K562 (cell line): ENCODE measurements at regions not wholly inside any gene's neighbourhood (a gene's known extent, or its start where the extent isn't known, plus 50 kb on each side); places are given as distances from the start of the nearest gene placed in this dataset.
A peak's percentile ranks its signal among the peaks of the same experiment; 100 is the strongest.

Source experiments
- ATAC-seq: fragments of 200-7000 bp; cut with Tn5 transposase; 3 replicates; pipeline ENCODE4 v1.9.1; 2020; ENCODE audit warnings: moderate library complexity
- BruUV-seq: library from RNA; stranded (reverse); fragments of 400-500 nt; replicated peaks from 2 replicates; lab custom pipeline; 2021; lab: Mats Ljungman, UMichigan
- CTCF ChIA-PET: fragments of 300-600 bp; formaldehyde crosslinking; extraction: SDS; loops from one replicate; lab custom pipeline; 2021; ENCODE audit warnings: low intra/inter-chr PET ratio; lab: Yijun Ruan, JAX
- POLR2A ChIA-PET: fragments of 300-600, 350-650 bp; sonication (Branson Sonifier 250); formaldehyde crosslinking; extraction: SDS; loops from one replicate; lab custom pipeline; 2021; ENCODE audit warnings: antibody characterized with exemption, inconsistent platforms; lab: Yijun Ruan, JAX
- DNase-seq, 4 experiments: peaks; one replicate each; pipeline versions ENCODE4 v3.0.0 to v3.0.0-alpha.2; 2011 to 2018; ENCODE audit warnings: low spot score in 3 of 4, mixed read lengths in 3 of 4; ENCODE audit errors: extremely low read depth in 1 of 4
- FAIRE-seq: peaks from 2 replicates; lab custom pipeline; 2011; peaks lifted over from hg19 to GRCh38; lab: Jason Lieb, UNC
- H2AFZ ChIP-seq: 2 replicates; pipeline ENCODE4 v1.6.0; 2011; ENCODE audit warnings: low read depth, low read length, control low read depth, inconsistent platforms
- H3K27ac ChIP-seq: fragments of 200-600 bp; 3 replicates; pipeline ENCODE4 v1.8.0; 2011; ENCODE audit warnings: low read depth, mild to moderate bottlenecking, control low read depth, inconsistent platforms, low read length, moderate library complexity, mixed read lengths; ENCODE audit errors: extremely low read depth
- H3K27me3 ChIP-seq, 2 experiments: fragments of 300-600 bp in 1 of 2; 2 replicates in 1 of 2; 3 replicates in 1 of 2; pipeline versions ENCODE4 v1.6.0 to v1.8.0; 2011; ENCODE audit warnings: inconsistent platforms in 2 of 2, low read length in 2 of 2, mild to moderate bottlenecking in 1 of 2, mixed read lengths in 1 of 2, moderate library complexity in 1 of 2; ENCODE audit not compliant: control insufficient read depth in 2 of 2, insufficient read depth in 2 of 2
- H3K36me3 ChIP-seq: fragments of 300-600 bp; 3 replicates; pipeline ENCODE4 v1.8.0; 2011; ENCODE audit warnings: mild to moderate bottlenecking, low read length, inconsistent platforms; ENCODE audit not compliant: control insufficient read depth, insufficient read depth
- H3K4me1 ChIP-seq, 2 experiments: fragments of 200-600 bp in 1 of 2; replicated peaks in 1 of 2; 2 replicates in 1 of 2; 3 replicates in 1 of 2; pipeline versions ENCODE4 v1.5.1 to v1.8.0; 2011; ENCODE audit warnings: inconsistent platforms in 2 of 2, low read length in 2 of 2, mild to moderate bottlenecking in 1 of 2, mixed read lengths in 1 of 2, moderate library complexity in 1 of 2; ENCODE audit not compliant: control insufficient read depth in 2 of 2, insufficient read depth in 2 of 2
- H3K4me2 ChIP-seq: 2 replicates; pipeline ENCODE4 v1.6.1; 2011; ENCODE audit warnings: low read length, control low read depth, inconsistent platforms, mixed read lengths; ENCODE audit not compliant: insufficient read depth
- H3K4me3 ChIP-seq: fragments of 200-600 bp; sonication (generic), shearing (Covaris generic); 2 replicates; pipeline ENCODE4 v1.5.1; 2016; ENCODE audit warnings: control low read depth, inconsistent platforms
- H3K79me2 ChIP-seq: fragments of 200-600 bp; 3 replicates; pipeline ENCODE4 v1.8.0; 2011; ENCODE audit warnings: low read length, inconsistent platforms; ENCODE audit not compliant: control insufficient read depth, insufficient read depth
- H3K9ac ChIP-seq, 2 experiments: 2 replicates each; pipeline versions ENCODE4 v1.6.0 to v1.6.1; 2011; ENCODE audit warnings: low read depth in 2 of 2, low read length in 2 of 2, control low read depth in 1 of 2, inconsistent platforms in 1 of 2, mild to moderate bottlenecking in 1 of 2, mixed read lengths in 1 of 2; ENCODE audit not compliant: insufficient read depth in 1 of 2
- H3K9me1 ChIP-seq: one replicate; pipeline ENCODE4 v1.6.0; 2011; ENCODE audit warnings: inconsistent platforms, mild to moderate bottlenecking, low read length, moderate library complexity; ENCODE audit not compliant: control insufficient read depth, insufficient read depth
- H3K9me3 ChIP-seq: replicated peaks from 2 replicates; pipeline ENCODE4 v1.5.1; 2011; ENCODE audit warnings: low read depth, low read length, inconsistent platforms; ENCODE audit not compliant: control insufficient read depth, insufficient read depth
- H4K20me1 ChIP-seq: replicated peaks from 2 replicates; pipeline ENCODE4 v1.6.1; 2011; ENCODE audit warnings: low read length, inconsistent platforms, mixed read lengths; ENCODE audit not compliant: control insufficient read depth, insufficient read depth
- ATF3 ChIP-seq, 2 experiments: fragments of 450-650 bp in 1 of 2; sonication (generic) in 1 of 2; formaldehyde crosslinking in 1 of 2; IDR thresholded peaks in 1 of 2; conservative IDR thresholded peaks in 1 of 2; 2 replicates each; pipeline versions ENCODE4 v1.6.1 to v1.8.1; 2016 to 2023; ENCODE audit warnings: mild to moderate bottlenecking in 2 of 2, moderate library complexity in 2 of 2, inconsistent platforms in 1 of 2, missing genetic modification reagents in 1 of 2
- ATF4 ChIP-seq: fragments of 450-650 bp; formaldehyde crosslinking; IDR thresholded peaks from 2 replicates; pipeline ENCODE4 v1.4.0; 2022; ENCODE audit warnings: mild to moderate bottlenecking, moderate library complexity
- ATF7 ChIP-seq: fragments of 450-650 bp; IDR thresholded peaks from 2 replicates; pipeline ENCODE4 v1.7.1; 2014; ENCODE audit warnings: mild to moderate bottlenecking, moderate library complexity
- CEBPG ChIP-seq, 3 experiments: fragments of 200-800 bp in 1 of 3; sonication (Bioruptor generic) in 1 of 3; sonication (generic) in 1 of 3; formaldehyde crosslinking in 1 of 3; IDR thresholded peaks in 2 of 3; conservative IDR thresholded peaks in 1 of 3; 2 replicates each; pipeline versions ENCODE4 v1.6.1 to v1.8.0; 2016 to 2022; ENCODE audit warnings: missing compliant biosample characterization in 2 of 3, missing genetic modification characterization in 2 of 3, mild to moderate bottlenecking in 1 of 3, missing genetic modification reagents in 1 of 3
- EP400 ChIP-seq: fragments of 450-650 bp; IDR thresholded peaks from 2 replicates; pipeline ENCODE4 v1.6.1; 2017; ENCODE audit warnings: antibody characterized with exemption, mild to moderate bottlenecking, moderate library complexity
- FIP1L1 ChIP-seq: fragments of 200-400 bp; formaldehyde crosslinking; IDR thresholded peaks from 2 replicates; pipeline ENCODE4 v1.6.1; 2018; ENCODE audit warnings: mild to moderate bottlenecking, low read depth, low read length; ENCODE audit not compliant: poor library complexity, severe bottlenecking
- HBP1 ChIP-seq: fragments of 450-650 bp; formaldehyde crosslinking; IDR thresholded peaks from 2 replicates; pipeline ENCODE4 v1.4.0; 2022; ENCODE audit warnings: missing genetic modification characterization
- L3MBTL2 ChIP-seq: fragments of 450-650 bp; IDR thresholded peaks from 2 replicates; pipeline ENCODE4 v1.6.1; 2016; ENCODE audit warnings: mild to moderate bottlenecking, moderate library complexity
- WGBS: fragments of 100-300 bp; shearing (Covaris generic); methylation state at CpG from one replicate; pipeline ENCODE4 v1.1.6; 2016; ENCODE audit warnings: low coverage, mixed read lengths; ENCODE audit not compliant: insufficient coverage; ENCODE audit errors: missing lambda C conversion rate; 5-methylcytosine and 5-hydroxymethylcytosine counted together
- in situ Hi-C: fragments of 300-500 bp; cut with MboI; formaldehyde crosslinking; loops from 4 replicates; pipeline ENCODE4 v1.15.0; 2018; ENCODE audit warnings: inconsistent platforms, mixed read lengths
- intact Hi-C: fragments of 100-400 bp; cut with micrococcal nuclease; formaldehyde crosslinking; loops from 2 replicates; pipeline ENCODE4 v1.14.2; 2022

DNA sequence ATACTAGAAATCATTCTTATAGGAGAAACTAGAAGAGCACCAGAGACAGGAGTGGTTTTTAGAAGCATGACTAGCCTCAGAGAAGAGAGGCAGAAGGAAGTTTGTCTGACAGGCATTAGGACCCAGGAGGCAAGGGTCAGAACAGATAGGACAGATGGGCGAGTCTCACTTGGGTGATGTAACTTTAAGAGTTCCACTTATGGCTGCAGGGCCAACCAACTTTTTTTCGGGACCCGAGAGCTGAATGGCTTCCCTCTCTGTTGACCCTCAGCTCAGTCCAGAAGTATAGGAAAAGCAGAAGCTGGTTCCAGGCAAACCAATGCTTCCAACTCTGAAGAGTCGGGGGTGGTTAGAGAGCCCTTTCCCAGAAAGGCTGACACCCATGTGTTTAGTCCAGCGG, 136.6 kb upstream of the SETMAR start:
- Histone ChIP-seq H3K9me1 (no peaks in the 10 kb centered on the region), H3K4me3 (peak overlapping the region; percentile 11; the same call in 1 of the 2 replicates), H3K9me3 (no peaks in the 10 kb centered on the region), H2AFZ (no peak overlapping the region), H3K4me1 (no peaks in the 10 kb centered on the region), H3K36me3 (no peaks in the 10 kb centered on the region), H3K9ac (no peak overlapping the region), H3K79me2 (no peaks in the 10 kb centered on the region), H4K20me1 (no peaks in the 10 kb centered on the region), H3K4me2 (peak overlapping the region; percentile 14; the same call in 1 of the 2 replicates), H3K27me3 (peaks cover 0 to 4% of the 10 kb centered on the region in 2 experiments; a peak in 2 of 5 replicates), H3K27ac (no peak overlapping the region)
- ChIA-PET POLR2A (interaction anchor here (0.8 kb wide), 2 partner anchors 28 to 59 kb away, joined by 3 read pairs; no protein-coding TSS in a partner anchor), CTCF (no interaction called here)
- BruUV-seq, result no TSS peak
- 0% methylated on average over 5 of the region's 5 CpGs for WGBS
- ATAC-seq (peak; percentile 79), FAIRE-seq (no peak), DNase-seq (no peak)
- in situ Hi-C loops (no loop called here), intact Hi-C loops (no loop called here)
- no peak for TF ChIP-seq HBP1 (CRISPR knock-in tag)
- TF ChIP-seq FIP1L1, result no peak
- TF ChIP-seq CEBPG (CRISPR knock-in tag; IDR thresholded peaks at IDR 0.05), result no peak
- TF ChIP-seq CEBPG (tag; conservative IDR thresholded peaks at IDR 0.05 in 1 of 2, IDR thresholded peaks at IDR 0.05 in 1 of 2), result peak in 1 of 2 experiments; percentile 45; a peak in 1 of 4 replicates
- TF ChIP-seq L3MBTL2, result peak; percentile 38; the same call in 1 of the 2 replicates
- TF ChIP-seq ATF7, result 0 out of 2 replicates have a peak, but pooled peaks have one; percentile 29
- peak; percentile 82 for TF ChIP-seq ATF4
- TF ChIP-seq ATF3 (IDR thresholded peaks at IDR 0.05), result peak; percentile 39; the same call in 1 of the 2 replicates
- TF ChIP-seq ATF3 (CRISPR knock-in tag; conservative IDR thresholded peaks at IDR 0.05), result no peak
- 0 out of 2 replicates have a peak, but pooled peaks have one; percentile 16 for TF ChIP-seq EP400
